ENCODE measurements at regions not wholly inside any gene's neighbourhood (a gene's known extent, or its start where the extent isn't known, plus 50 kb on each side); places are given as distances from the start of the nearest gene placed in this dataset.

- no peaks in the 10 kb centered on the region for H3K9me3 Mint-ChIP-seq
- H3K36me3 Mint-ChIP-seq, result no peaks in the 10 kb centered on the region
- H3K4me1 Mint-ChIP-seq, result no peaks in the 10 kb centered on the region
- no peak overlapping the region for H3K27ac Mint-ChIP-seq
- no peak overlapping the region for H3K4me3 Mint-ChIP-seq
- peaks cover 7% of the 10 kb centered on the region for H3K27me3 Mint-ChIP-seq
These were observed 138.4 kb upstream of the DMRTA1 start for GRCh38 chr9:22308177-22308576.

GRCh38 chr9:22316645-22317044 is 130.0 kb upstream of the DMRTA1 start:
- Mint-ChIP-seq H3K36me3 (no peaks in the 10 kb centered on the region), H3K4me3 (no peak overlapping the region), H3K4me1 (no peaks in the 10 kb centered on the region), H3K27ac (no peak overlapping the region), H3K9me3 (peaks cover 9% of the 10 kb centered on the region), H3K27me3 (no peaks in the 10 kb centered on the region)

GRCh38 chr9:22331533-22331932 is 115.1 kb upstream of the DMRTA1 start:
- H3K4me1 Mint-ChIP-seq, result no peaks in the 10 kb centered on the region
- H3K36me3 Mint-ChIP-seq, result no peaks in the 10 kb centered on the region
- H3K27ac Mint-ChIP-seq, result no peak overlapping the region
- no peaks in the 10 kb centered on the region for H3K27me3 Mint-ChIP-seq
- H3K4me3 Mint-ChIP-seq, result no peak overlapping the region
- H3K9me3 Mint-ChIP-seq, result no peaks in the 10 kb centered on the region

GRCh38 chr9:22332202-22332601 is 114.4 kb upstream of the DMRTA1 start:
- no peaks in the 10 kb centered on the region for H3K36me3 Mint-ChIP-seq
- H3K27ac Mint-ChIP-seq, result no peak overlapping the region
- H3K4me1 Mint-ChIP-seq, result no peaks in the 10 kb centered on the region
- H3K4me3 Mint-ChIP-seq, result no peak overlapping the region
- H3K9me3 Mint-ChIP-seq, result no peaks in the 10 kb centered on the region
- no peaks in the 10 kb centered on the region for H3K27me3 Mint-ChIP-seq

GRCh38 chr9:22337261-22337660 is 109.4 kb upstream of the DMRTA1 start:
- peaks cover 3% of the 10 kb centered on the region for H3K27me3 Mint-ChIP-seq
- no peaks in the 10 kb centered on the region for H3K4me1 Mint-ChIP-seq
- peaks cover 6% of the 10 kb centered on the region for H3K9me3 Mint-ChIP-seq
- no peaks in the 10 kb centered on the region for H3K36me3 Mint-ChIP-seq
- no peak overlapping the region for H3K27ac Mint-ChIP-seq
- no peak overlapping the region for H3K4me3 Mint-ChIP-seq

- Mint-ChIP-seq H3K36me3 (no peaks in the 10 kb centered on the region), H3K27ac (no peak overlapping the region), H3K4me1 (no peaks in the 10 kb centered on the region), H3K4me3 (no peak overlapping the region), H3K9me3 (peaks cover 6% of the 10 kb centered on the region), H3K27me3 (peaks cover 4% of the 10 kb centered on the region)
These were observed 104.0 kb upstream of the DMRTA1 start for GRCh38 chr9:22342491-22343217.

GRCh38 chr9:22343218-22343611 is 103.4 kb upstream of the DMRTA1 start:
- Mint-ChIP-seq H3K36me3 (no peaks in the 10 kb centered on the region), H3K4me1 (no peaks in the 10 kb centered on the region), H3K4me3 (no peak overlapping the region), H3K9me3 (peaks cover 5% of the 10 kb centered on the region), H3K27ac (no peak overlapping the region), H3K27me3 (peaks cover 4% of the 10 kb centered on the region)

GRCh38 chr9:22354699-22355384 is 91.8 kb upstream of the DMRTA1 start:
- Mint-ChIP-seq H3K4me1 (no peaks in the 10 kb centered on the region), H3K27me3 (no peaks in the 10 kb centered on the region), H3K36me3 (peaks cover 3% of the 10 kb centered on the region), H3K9me3 (peaks cover 8% of the 10 kb centered on the region), H3K27ac (no peak overlapping the region), H3K4me3 (no peak overlapping the region)

GRCh38 chr9:22356985-22357384 is 89.6 kb upstream of the DMRTA1 start:
- H3K4me3 Mint-ChIP-seq, result no peak overlapping the region

GRCh38 chr9:22363421-22363887 is 83.2 kb upstream of the DMRTA1 start:
- Mint-ChIP-seq H3K9me3 (no peaks in the 10 kb centered on the region), H3K4me3 (no peak overlapping the region), H3K36me3 (no peaks in the 10 kb centered on the region), H3K27me3 (no peaks in the 10 kb centered on the region), H3K27ac (no peak overlapping the region), H3K4me1 (no peaks in the 10 kb centered on the region)

More at GRCh38 chr9:22356985-22357384, 89.6 kb upstream of the DMRTA1 start:
- H3K4me1 Mint-ChIP-seq, result no peaks in the 10 kb centered on the region
- H3K36me3 Mint-ChIP-seq, result peaks cover 3% of the 10 kb centered on the region
- H3K27ac Mint-ChIP-seq, result no peak overlapping the region
- H3K9me3 Mint-ChIP-seq, result peaks cover 8% of the 10 kb centered on the region
- no peaks in the 10 kb centered on the region for H3K27me3 Mint-ChIP-seq

- H3K4me1 Mint-ChIP-seq, result no peaks in the 10 kb centered on the region
- peaks cover 9% of the 10 kb centered on the region for H3K9me3 Mint-ChIP-seq
- H3K4me3 Mint-ChIP-seq, result no peak overlapping the region
- H3K27ac Mint-ChIP-seq, result no peak overlapping the region
- no peaks in the 10 kb centered on the region for H3K36me3 Mint-ChIP-seq
- no peaks in the 10 kb centered on the region for H3K27me3 Mint-ChIP-seq
These were observed 73.0 kb upstream of the DMRTA1 start for GRCh38 chr9:22373636-22374035.

GRCh38 chr9:22374051-22374450 is 72.6 kb upstream of the DMRTA1 start:
- Mint-ChIP-seq H3K36me3 (no peaks in the 10 kb centered on the region), H3K27ac (no peak overlapping the region), H3K9me3 (peaks cover 8% of the 10 kb centered on the region), H3K27me3 (no peaks in the 10 kb centered on the region), H3K4me3 (no peak overlapping the region), H3K4me1 (no peaks in the 10 kb centered on the region)

GRCh38 chr9:22379272-22379671 is 67.4 kb upstream of the DMRTA1 start:
- Mint-ChIP-seq H3K9me3 (no peaks in the 10 kb centered on the region), H3K27me3 (no peaks in the 10 kb centered on the region), H3K36me3 (no peaks in the 10 kb centered on the region), H3K4me3 (no peak overlapping the region), H3K27ac (no peak overlapping the region), H3K4me1 (no peaks in the 10 kb centered on the region)

GRCh38 chr9:22381170-22381569 is 65.5 kb upstream of the DMRTA1 start:
- no peak overlapping the region for H3K27ac Mint-ChIP-seq

GRCh38 chr9:22382331-22382730 is 64.3 kb upstream of the DMRTA1 start:
- Mint-ChIP-seq H3K27me3 (no peaks in the 10 kb centered on the region), H3K4me3 (no peak overlapping the region), H3K36me3 (no peaks in the 10 kb centered on the region), H3K9me3 (no peaks in the 10 kb centered on the region), H3K27ac (no peak overlapping the region), H3K4me1 (no peaks in the 10 kb centered on the region)

More at GRCh38 chr9:22381170-22381569, 65.5 kb upstream of the DMRTA1 start:
- Mint-ChIP-seq H3K4me3 (no peak overlapping the region), H3K4me1 (no peaks in the 10 kb centered on the region), H3K36me3 (no peaks in the 10 kb centered on the region), H3K27me3 (no peaks in the 10 kb centered on the region), H3K9me3 (no peaks in the 10 kb centered on the region)

GRCh38 chr9:22383718-22384117 is 62.9 kb upstream of the DMRTA1 start:
- Mint-ChIP-seq H3K4me3 (no peak overlapping the region), H3K36me3 (no peaks in the 10 kb centered on the region), H3K9me3 (no peaks in the 10 kb centered on the region), H3K27me3 (no peaks in the 10 kb centered on the region), H3K27ac (no peak overlapping the region), H3K4me1 (no peaks in the 10 kb centered on the region)
